ENCODE measurements at regions not wholly inside any gene's neighbourhood (a gene's known extent, or its start where the extent isn't known, plus 50 kb on each side); places are given as distances from the start of the nearest gene placed in this dataset.

DNA sequence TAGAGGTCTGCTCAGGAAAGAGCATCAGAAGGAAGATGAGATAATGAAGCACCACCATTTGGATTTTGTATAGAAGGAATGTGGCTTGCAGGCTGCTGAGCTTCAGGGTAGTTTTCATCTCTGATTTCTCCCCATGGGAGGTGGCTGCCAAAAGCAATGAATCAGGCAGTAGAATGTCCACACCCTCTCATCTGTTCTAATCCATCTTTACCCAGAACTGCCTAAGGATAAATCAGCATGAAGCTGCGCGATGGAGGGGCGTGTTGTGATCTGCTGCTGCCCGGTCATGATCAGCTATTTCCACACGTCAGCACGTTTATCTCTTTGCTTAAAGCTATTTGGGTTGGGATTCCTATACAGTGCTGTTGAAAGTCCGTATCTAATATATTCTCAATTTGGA is 295.4 kb downstream of the FOXA2 start:
- H3K9me3 Mint-ChIP-seq: no peaks in the 10 kb centered on the region

DNA sequence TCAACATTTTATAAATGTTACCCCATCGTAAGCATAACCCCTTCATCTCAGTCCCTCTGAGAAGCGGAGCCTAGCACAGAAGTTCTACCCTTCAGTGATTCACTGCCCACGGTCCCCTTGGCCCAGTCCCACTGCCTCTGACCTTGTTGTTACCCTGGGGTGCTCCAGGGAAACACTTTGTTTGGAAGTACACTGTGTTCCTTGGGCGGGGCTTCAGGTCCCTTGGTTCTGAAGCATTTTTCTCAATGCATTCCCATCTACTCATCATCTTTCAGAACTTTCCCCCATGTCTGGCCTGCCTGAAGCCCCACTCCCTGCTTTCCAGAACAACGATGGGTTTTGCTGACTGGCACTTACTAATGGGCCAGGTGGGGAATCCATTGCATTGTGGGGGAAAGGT is 296.2 kb downstream of the FOXA2 start:
- H2AFZ ChIP-seq (ENCODE audit: insufficient read depth, low read depth, low read length, poor library complexity, severe bottlenecking): no peak overlapping the region
- Mint-ChIP-seq H3K4me1 (no peaks in the 10 kb centered on the region), H3K36me3 (no peaks in the 10 kb centered on the region), H3K27me3 (ENCODE audit: low read depth in 3 of 3) (peaks cover 3% of the 10 kb centered on the region in 3 donors), H3K4me3 (no peak overlapping the region), H3K27ac (peak overlapping the region in 1 of 7 donors; percentile 11), H3K9me3 (no peaks in the 10 kb centered on the region)
- TF ChIP-seq, protein P1, sequence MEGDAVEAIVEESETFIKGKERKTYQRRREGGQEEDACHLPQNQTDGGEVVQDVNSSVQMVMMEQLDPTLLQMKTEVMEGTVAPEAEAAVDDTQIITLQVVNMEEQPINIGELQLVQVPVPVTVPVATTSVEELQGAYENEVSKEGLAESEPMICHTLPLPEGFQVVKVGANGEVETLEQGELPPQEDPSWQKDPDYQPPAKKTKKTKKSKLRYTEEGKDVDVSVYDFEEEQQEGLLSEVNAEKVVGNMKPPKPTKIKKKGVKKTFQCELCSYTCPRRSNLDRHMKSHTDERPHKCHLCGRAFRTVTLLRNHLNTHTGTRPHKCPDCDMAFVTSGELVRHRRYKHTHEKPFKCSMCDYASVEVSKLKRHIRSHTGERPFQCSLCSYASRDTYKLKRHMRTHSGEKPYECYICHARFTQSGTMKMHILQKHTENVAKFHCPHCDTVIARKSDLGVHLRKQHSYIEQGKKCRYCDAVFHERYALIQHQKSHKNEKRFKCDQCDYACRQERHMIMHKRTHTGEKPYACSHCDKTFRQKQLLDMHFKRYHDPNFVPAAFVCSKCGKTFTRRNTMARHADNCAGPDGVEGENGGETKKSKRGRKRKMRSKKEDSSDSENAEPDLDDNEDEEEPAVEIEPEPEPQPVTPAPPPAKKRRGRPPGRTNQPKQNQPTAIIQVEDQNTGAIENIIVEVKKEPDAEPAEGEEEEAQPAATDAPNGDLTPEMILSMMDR (IDR thresholded peaks at IDR 0.05): no peak
- no peak overlapping the region for H3K4me2 ChIP-seq (replicated peaks; ENCODE audit: extremely low read depth, low read length, poor library complexity, severe bottlenecking)
- H3K9ac ChIP-seq (ENCODE audit: insufficient read depth, low read length, poor library complexity, severe bottlenecking): no peak overlapping the region
- intact Hi-C loops (cut with micrococcal nuclease): no loop called here
- no peaks in the 10 kb centered on the region for H3K4me1 ChIP-seq (ENCODE audit: control insufficient read depth in 1 of 2, insufficient read depth in 2 of 2, low read length in 2 of 2)
- no peaks in the 10 kb centered on the region for H4K20me1 ChIP-seq (ENCODE audit: insufficient read depth, low read length)
- H3K9me3 ChIP-seq (replicated peaks in 1 of 2; ENCODE audit: control insufficient read depth in 1 of 2, insufficient read depth in 1 of 2, low read length in 2 of 2): no peaks in the 10 kb centered on the region
- no peaks in the 10 kb centered on the region for H3K36me3 ChIP-seq (replicated peaks in 1 of 2; ENCODE audit: control insufficient read depth in 1 of 2, insufficient read depth in 2 of 2, low read length in 2 of 2)
- H3K27ac ChIP-seq (ENCODE audit: low read depth in 1 of 2, low read length in 2 of 2): no peak overlapping the region
- H3K4me3 ChIP-seq (replicated peaks in 1 of 3; ENCODE audit: low read depth in 2 of 3, low read length in 3 of 3): no peak overlapping the region
- no peaks in the 10 kb centered on the region for H3K79me2 ChIP-seq (ENCODE audit: insufficient read depth, low read length)
- no peak for DNase-seq
- H3K27me3 ChIP-seq (ENCODE audit: control insufficient read depth in 2 of 2, insufficient read depth in 2 of 2, low read length in 2 of 2): no peaks in the 10 kb centered on the region
- 86% methylated on average over 5 of the region's 5 CpGs for WGBS (ENCODE audit: insufficient coverage)

More for the DNA sequence above, 295.4 kb downstream of the FOXA2 start:
- Histone ChIP-seq H3K27ac (ENCODE audit: low read depth in 1 of 2, low read length in 2 of 2) (no peak overlapping the region), H3K27me3 (ENCODE audit: control insufficient read depth in 2 of 2, insufficient read depth in 2 of 2, low read length in 2 of 2) (no peaks in the 10 kb centered on the region), H3K36me3 (replicated peaks in 1 of 2; ENCODE audit: control insufficient read depth in 1 of 2, insufficient read depth in 2 of 2, low read length in 2 of 2) (no peaks in the 10 kb centered on the region), H3K9me3 (replicated peaks in 1 of 2; ENCODE audit: control insufficient read depth in 1 of 2, insufficient read depth in 1 of 2, low read length in 2 of 2) (no peaks in the 10 kb centered on the region), H3K4me3 (replicated peaks in 1 of 3; ENCODE audit: low read depth in 2 of 3, low read length in 3 of 3) (no peak overlapping the region), H2AFZ (ENCODE audit: insufficient read depth, low read depth, low read length, poor library complexity, severe bottlenecking) (no peak overlapping the region), H3K4me2 (replicated peaks; ENCODE audit: extremely low read depth, low read length, poor library complexity, severe bottlenecking) (no peak overlapping the region), H3K4me1 (ENCODE audit: control insufficient read depth in 1 of 2, insufficient read depth in 2 of 2, low read length in 2 of 2) (no peaks in the 10 kb centered on the region), H3K9ac (ENCODE audit: insufficient read depth, low read length, poor library complexity, severe bottlenecking) (no peak overlapping the region), H4K20me1 (ENCODE audit: insufficient read depth, low read length) (no peaks in the 10 kb centered on the region), H3K79me2 (ENCODE audit: insufficient read depth, low read length) (no peaks in the 10 kb centered on the region)
- peaks cover 3 to 5% (median 4%) of the 10 kb centered on the region in 3 donors for H3K27me3 Mint-ChIP-seq (ENCODE audit: low read depth in 3 of 3)
- 91% methylated on average over 4 of the region's 7 CpGs for WGBS (ENCODE audit: insufficient coverage)
- no peak overlapping the region for H3K27ac Mint-ChIP-seq
- intact Hi-C loops (cut with micrococcal nuclease): no loop called here
- no peak overlapping the region for H3K4me3 Mint-ChIP-seq
- no peaks in the 10 kb centered on the region for H3K36me3 Mint-ChIP-seq
- no peaks in the 10 kb centered on the region for H3K4me1 Mint-ChIP-seq
- TF ChIP-seq, protein P1 (IDR thresholded peaks at IDR 0.05): no peak
- DNase-seq: no peak

All from CD14-positive monocyte (primary cell).